ENCODE measurements at regions not wholly inside any gene's neighbourhood (a gene's known extent, or its start where the extent isn't known, plus 50 kb on each side); places are given as distances from the start of the nearest gene placed in this dataset.

DNA sequence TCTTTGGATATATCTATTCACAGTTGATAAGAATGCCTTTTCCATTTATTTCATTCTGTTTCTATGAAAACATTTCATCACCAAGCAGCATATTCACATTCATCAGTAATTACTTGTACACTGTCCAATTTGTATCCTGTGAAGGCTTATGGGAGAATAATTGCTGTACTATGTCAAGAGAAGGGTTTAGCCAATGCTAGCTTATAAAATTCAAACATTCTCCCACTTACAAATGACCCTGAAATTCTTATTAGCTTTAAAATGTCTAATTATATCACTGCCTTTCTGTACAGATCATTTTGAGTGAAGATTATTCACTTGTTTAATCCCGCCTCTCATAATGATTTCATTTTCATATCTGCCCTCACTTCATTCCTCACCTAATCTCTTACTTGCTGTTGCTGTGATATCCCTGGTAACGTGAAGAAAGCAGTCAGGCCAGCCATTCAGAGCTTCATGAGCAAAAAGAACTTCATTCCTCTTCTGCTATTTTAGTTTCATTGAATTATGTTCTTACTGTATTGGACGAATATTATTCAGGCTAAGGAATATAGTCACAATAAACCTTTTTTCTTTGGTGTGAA lies 778.7 kb downstream of the OLFM4 start:
- no peak overlapping the region for H3K4me3 ChIP-seq (ENCODE audit: low read length)
- no peaks in the 10 kb centered on the region for H3K27me3 ChIP-seq (ENCODE audit: insufficient read depth, low read length)
- H3K9me3 ChIP-seq (ENCODE audit: insufficient read depth, low read depth, low read length) = no peaks in the 10 kb centered on the region
- no peak overlapping the region for H3K27ac ChIP-seq (ENCODE audit: low read length)
- no peaks in the 10 kb centered on the region; the same call in 1 of the 2 replicates for H3K4me1 ChIP-seq (ENCODE audit: insufficient read depth, low read length)
- H3K9ac ChIP-seq (ENCODE audit: low read depth, low read length) = no peak overlapping the region
- no peaks in the 10 kb centered on the region for H3K36me3 ChIP-seq (ENCODE audit: insufficient read depth, low read depth, low read length)

DNA sequence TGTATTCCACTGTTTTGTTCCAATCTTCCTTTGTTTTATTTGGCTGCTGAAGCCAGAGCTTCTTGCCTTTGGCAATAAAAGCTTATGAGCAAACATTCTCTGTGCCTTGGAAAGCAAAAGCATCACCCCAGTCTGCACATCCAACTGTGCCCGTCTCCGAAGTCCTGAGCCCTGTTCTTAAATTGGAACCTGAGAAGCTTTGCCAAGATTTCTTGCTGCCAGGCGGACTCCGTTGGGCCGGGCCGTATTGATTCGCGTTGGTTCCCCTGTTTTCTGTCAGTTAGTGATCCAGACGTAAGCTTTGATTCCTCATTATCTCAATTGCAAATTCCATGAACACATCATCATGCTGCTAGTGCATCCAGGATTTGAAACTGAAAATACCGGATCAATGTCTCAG lies 793.0 kb downstream of the OLFM4 start:
- Histone ChIP-seq H3K4me1 (ENCODE audit: insufficient read depth, low read length) (no peaks in the 10 kb centered on the region), H3K4me3 (ENCODE audit: low read length) (no peak overlapping the region), H3K27me3 (ENCODE audit: insufficient read depth, low read length) (no peaks in the 10 kb centered on the region), H3K9me3 (ENCODE audit: insufficient read depth, low read depth, low read length) (no peaks in the 10 kb centered on the region), H3K36me3 (ENCODE audit: insufficient read depth, low read depth, low read length) (no peaks in the 10 kb centered on the region), H3K27ac (ENCODE audit: low read length) (no peak overlapping the region), H3K9ac (ENCODE audit: low read depth, low read length) (no peak overlapping the region)

DNA sequence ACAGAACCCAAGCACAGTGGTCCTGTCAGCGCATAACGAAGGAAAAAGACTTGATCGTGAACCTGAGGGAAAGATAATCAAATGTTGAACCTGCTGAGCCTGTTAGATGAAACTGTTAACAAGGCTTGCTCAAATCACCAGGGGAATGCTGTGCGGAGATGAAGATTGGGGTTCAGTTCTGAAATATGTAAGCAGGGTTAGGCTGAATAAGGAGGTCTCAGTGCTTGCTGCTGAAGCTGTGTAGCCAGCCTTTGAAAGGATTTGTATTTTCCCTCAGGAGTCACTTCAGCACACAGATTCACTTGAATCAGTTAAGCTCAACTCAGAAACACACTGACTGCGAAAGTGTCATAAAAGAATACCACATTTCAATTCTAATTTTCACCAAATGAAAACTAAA lies 793.5 kb downstream of the OLFM4 start:
- Histone ChIP-seq H3K4me3 (ENCODE audit: low read length) (no peak overlapping the region), H3K9ac (ENCODE audit: low read depth, low read length) (no peak overlapping the region), H3K36me3 (ENCODE audit: insufficient read depth, low read depth, low read length) (no peaks in the 10 kb centered on the region), H3K4me1 (ENCODE audit: insufficient read depth, low read length) (no peaks in the 10 kb centered on the region), H3K27ac (ENCODE audit: low read length) (no peak overlapping the region), H3K27me3 (ENCODE audit: insufficient read depth, low read length) (no peaks in the 10 kb centered on the region), H3K9me3 (ENCODE audit: insufficient read depth, low read depth, low read length) (no peaks in the 10 kb centered on the region)

DNA sequence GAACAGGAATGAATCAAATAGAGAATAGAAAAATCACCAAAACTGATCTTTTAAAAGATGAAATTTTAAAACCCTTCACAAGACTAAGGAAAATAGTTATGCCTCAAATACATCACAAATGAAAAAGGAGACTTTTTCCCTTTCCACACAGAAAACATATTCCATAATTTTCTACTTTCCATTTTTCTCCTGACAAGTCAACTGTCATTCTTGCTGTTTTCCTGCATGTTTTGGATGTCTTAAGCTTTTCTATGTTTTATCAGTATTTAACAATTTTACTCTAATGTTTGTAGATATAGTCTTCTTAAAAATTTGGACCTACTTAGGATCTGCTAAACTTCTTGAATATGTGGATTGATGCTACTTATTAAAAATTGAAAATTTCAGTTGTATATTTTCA lies 810.8 kb downstream of the OLFM4 start:
- no peak overlapping the region for H3K27ac ChIP-seq (ENCODE audit: low read length)
- H3K9ac ChIP-seq (ENCODE audit: low read depth, low read length) = no peak overlapping the region
- H3K4me1 ChIP-seq (ENCODE audit: insufficient read depth, low read length) = no peaks in the 10 kb centered on the region
- H3K4me3 ChIP-seq (ENCODE audit: low read length) = no peak overlapping the region
- H3K9me3 ChIP-seq (ENCODE audit: insufficient read depth, low read depth, low read length) = no peaks in the 10 kb centered on the region
- H3K27me3 ChIP-seq (ENCODE audit: insufficient read depth, low read length) = no peaks in the 10 kb centered on the region
- H3K36me3 ChIP-seq (ENCODE audit: insufficient read depth, low read depth, low read length) = no peaks in the 10 kb centered on the region

DNA sequence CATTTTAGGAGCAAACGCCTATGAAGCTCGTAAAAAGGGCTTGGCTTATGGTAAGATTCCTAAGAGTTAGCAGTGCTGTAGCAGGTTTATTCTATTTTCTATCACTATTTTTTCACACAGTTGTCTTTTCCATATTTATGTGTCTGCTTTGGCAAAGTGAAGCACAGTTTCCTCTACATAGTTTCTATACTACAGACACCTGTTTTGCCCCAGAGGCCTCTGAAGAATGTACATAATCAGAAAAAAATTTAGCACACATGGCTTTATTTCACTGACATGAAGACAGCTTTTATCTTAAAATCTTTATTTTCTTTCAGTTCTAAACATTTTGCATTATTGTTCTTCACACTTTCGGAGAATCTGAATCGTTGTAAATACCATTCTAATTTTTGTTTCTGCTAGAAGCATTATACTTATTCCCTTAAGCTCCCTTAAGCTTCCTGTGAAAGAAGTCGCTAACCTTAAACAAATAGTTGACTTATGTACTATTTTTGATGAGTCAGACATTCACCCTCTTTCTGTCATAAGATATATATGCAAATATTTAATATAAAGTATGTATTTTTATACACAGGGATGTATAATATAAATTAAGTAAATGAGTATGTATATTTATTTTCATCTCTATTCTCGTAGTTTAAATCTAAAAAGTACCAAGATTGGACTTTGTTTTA lies 816.0 kb downstream of the OLFM4 start:
- Histone ChIP-seq H3K4me3 (ENCODE audit: low read length) (no peak overlapping the region), H3K9ac (ENCODE audit: low read depth, low read length) (no peak overlapping the region), H3K4me1 (ENCODE audit: insufficient read depth, low read length) (peaks cover 6% of the 10 kb centered on the region; the same call in 1 of the 2 replicates), H3K36me3 (ENCODE audit: insufficient read depth, low read depth, low read length) (no peaks in the 10 kb centered on the region), H3K27me3 (ENCODE audit: insufficient read depth, low read length) (no peaks in the 10 kb centered on the region), H3K9me3 (ENCODE audit: insufficient read depth, low read depth, low read length) (no peaks in the 10 kb centered on the region), H3K27ac (ENCODE audit: low read length) (no peak overlapping the region)

DNA sequence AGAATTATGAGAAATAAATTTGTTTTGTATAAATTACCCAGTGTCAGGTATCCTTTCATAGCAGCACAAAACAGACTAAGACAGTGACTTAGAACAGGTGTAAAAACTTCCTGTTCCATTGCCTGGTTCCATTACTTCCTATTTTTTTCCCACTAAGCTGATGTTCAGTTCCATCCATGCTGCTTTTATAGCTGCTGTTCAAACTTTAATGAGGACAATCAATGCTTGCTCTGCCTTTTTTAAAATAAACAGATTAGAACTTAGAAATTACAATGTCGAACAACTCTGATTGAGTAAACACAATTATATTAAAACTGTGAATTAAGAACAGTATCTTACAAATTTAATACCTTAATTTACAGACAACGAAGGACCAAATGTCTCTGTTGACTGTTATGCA lies 818.9 kb downstream of the OLFM4 start:
- no peak overlapping the region for H3K27ac ChIP-seq (ENCODE audit: low read length)
- no peaks in the 10 kb centered on the region for H3K9me3 ChIP-seq (ENCODE audit: insufficient read depth, low read depth, low read length)
- peaks cover 6% of the 10 kb centered on the region; the same call in 1 of the 2 replicates for H3K4me1 ChIP-seq (ENCODE audit: insufficient read depth, low read length)
- H3K27me3 ChIP-seq (ENCODE audit: insufficient read depth, low read length) = no peaks in the 10 kb centered on the region
- no peaks in the 10 kb centered on the region for H3K36me3 ChIP-seq (ENCODE audit: insufficient read depth, low read depth, low read length)
- no peak overlapping the region for H3K4me3 ChIP-seq (ENCODE audit: low read length)
- no peak overlapping the region for H3K9ac ChIP-seq (ENCODE audit: low read depth, low read length)

DNA sequence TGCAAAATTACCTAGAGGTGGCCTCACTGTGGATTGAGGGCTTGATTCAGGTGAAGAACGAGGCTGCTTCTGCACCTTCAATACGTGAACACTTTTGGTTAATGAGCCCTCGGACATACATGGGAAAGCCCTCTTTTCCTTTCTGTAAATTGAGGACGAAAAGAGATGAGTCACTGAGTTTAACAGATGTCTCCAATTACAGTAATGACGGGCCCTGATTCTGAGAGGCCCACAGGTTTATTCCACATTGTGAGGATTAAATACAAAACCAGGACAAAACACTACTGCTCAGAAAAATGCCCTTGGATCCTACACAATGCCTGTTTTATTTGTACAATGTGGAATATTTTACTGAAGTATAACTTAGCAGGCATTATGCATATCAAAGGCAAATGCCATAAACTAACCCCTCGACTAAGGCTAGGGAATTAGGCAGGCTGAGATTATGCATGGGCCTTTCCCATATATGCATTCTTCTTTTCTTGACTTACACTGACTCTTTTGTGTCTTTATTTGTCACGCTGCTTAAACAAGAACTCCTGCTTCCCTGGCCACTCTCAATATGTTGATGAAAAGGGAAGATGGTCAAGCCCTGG lies 819.9 kb downstream of the OLFM4 start:
- no peaks in the 10 kb centered on the region for H3K36me3 ChIP-seq (ENCODE audit: insufficient read depth, low read depth, low read length)
- H3K27ac ChIP-seq (ENCODE audit: low read length) = no peak overlapping the region
- H3K4me3 ChIP-seq (ENCODE audit: low read length) = no peak overlapping the region
- H3K9me3 ChIP-seq (ENCODE audit: insufficient read depth, low read depth, low read length) = no peaks in the 10 kb centered on the region
- H3K27me3 ChIP-seq (ENCODE audit: insufficient read depth, low read length) = no peaks in the 10 kb centered on the region
- peaks cover 6% of the 10 kb centered on the region; the same call in 1 of the 2 replicates for H3K4me1 ChIP-seq (ENCODE audit: insufficient read depth, low read length)
- H3K9ac ChIP-seq (ENCODE audit: low read depth, low read length) = no peak overlapping the region

DNA sequence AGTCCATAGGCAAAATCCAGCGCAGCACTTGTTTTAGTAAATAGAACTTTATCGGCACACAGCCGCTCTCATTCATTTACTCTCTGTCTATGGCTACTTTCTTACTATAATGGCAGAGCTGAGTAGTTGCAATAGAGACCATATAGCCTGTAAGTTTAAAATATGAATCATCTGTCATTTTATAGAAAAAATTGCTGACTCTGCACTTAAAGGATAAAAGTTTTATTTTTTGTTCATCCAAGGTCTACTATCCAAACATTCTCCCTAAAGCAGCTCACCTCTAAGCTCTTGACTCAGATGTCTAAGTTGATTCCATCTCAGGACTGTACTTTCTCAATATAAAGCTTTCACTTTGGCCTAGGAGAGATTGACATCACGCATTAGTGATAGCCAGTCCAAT lies 825.7 kb downstream of the OLFM4 start:
- no peak overlapping the region for H3K9ac ChIP-seq (ENCODE audit: low read depth, low read length)

DNA sequence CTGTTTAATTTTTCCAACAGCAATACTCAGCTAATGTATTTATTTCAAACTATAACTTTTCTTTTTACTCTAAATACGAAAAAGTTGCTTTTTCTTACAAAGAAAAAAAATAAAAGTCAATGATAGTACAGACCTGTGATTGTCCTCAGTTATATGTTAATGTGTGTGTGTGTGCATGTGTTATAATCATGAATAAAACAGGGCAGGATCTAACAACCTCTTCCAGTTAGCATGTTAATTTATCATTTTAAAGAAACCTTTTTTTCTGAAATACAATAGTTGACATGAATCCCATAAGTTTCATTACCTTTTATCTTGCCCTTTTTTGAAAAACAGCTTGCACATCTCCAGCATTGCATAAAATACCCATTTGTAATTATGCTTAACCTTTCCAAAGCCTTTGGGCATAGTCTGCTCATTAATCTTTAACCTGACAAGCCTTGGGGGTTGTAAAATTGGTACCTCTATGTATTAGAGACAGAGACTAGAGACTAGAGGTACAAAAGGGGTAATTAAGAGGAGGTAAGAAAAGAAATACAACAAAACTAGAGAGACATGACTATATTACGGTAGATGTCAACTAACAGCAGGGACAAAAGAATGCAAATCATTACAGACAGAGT lies 828.1 kb downstream of the OLFM4 start:
- no peaks in the 10 kb centered on the region for H3K9me3 ChIP-seq (ENCODE audit: insufficient read depth, low read depth, low read length)
- no peaks in the 10 kb centered on the region for H3K36me3 ChIP-seq (ENCODE audit: insufficient read depth, low read depth, low read length)
- no peak overlapping the region for H3K9ac ChIP-seq (ENCODE audit: low read depth, low read length)
- no peaks in the 10 kb centered on the region for H3K27me3 ChIP-seq (ENCODE audit: insufficient read depth, low read length)
- H3K27ac ChIP-seq (ENCODE audit: low read length) = no peak overlapping the region
- no peak overlapping the region for H3K4me3 ChIP-seq (ENCODE audit: low read length)
- no peaks in the 10 kb centered on the region for H3K4me1 ChIP-seq (ENCODE audit: insufficient read depth, low read length)

More for the DNA sequence above, 825.7 kb downstream of the OLFM4 start:
- H3K4me3 ChIP-seq (ENCODE audit: low read length) = no peak overlapping the region
- H3K27me3 ChIP-seq (ENCODE audit: insufficient read depth, low read length) = no peaks in the 10 kb centered on the region
- H3K27ac ChIP-seq (ENCODE audit: low read length) = no peak overlapping the region
- no peaks in the 10 kb centered on the region for H3K4me1 ChIP-seq (ENCODE audit: insufficient read depth, low read length)
- H3K36me3 ChIP-seq (ENCODE audit: insufficient read depth, low read depth, low read length) = no peaks in the 10 kb centered on the region
- H3K9me3 ChIP-seq (ENCODE audit: insufficient read depth, low read depth, low read length) = no peaks in the 10 kb centered on the region

DNA sequence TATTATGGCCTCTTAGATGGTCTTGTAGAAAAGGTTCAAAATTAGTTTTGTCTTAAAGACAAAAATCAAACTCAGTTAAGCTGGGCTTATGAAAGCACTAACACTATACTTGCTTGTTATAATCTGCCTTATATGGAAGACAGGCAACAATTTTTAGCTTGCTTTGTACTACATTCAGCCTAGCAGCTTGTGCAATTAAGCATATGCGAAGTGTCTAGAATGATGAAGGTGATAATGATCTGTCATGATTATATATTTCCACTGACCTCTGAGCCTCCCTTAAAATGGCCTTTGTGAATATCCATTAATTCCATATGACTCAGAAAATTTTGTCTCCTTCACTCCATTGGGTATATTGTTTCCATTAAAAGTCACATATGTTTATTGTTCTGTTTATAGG lies 834.9 kb downstream of the OLFM4 start:
- H3K27ac ChIP-seq (ENCODE audit: low read length) = no peak overlapping the region
- H3K27me3 ChIP-seq (ENCODE audit: insufficient read depth, low read length) = no peaks in the 10 kb centered on the region
- no peak overlapping the region for H3K9ac ChIP-seq (ENCODE audit: low read depth, low read length)
- no peaks in the 10 kb centered on the region for H3K9me3 ChIP-seq (ENCODE audit: insufficient read depth, low read depth, low read length)
- no peaks in the 10 kb centered on the region for H3K4me1 ChIP-seq (ENCODE audit: insufficient read depth, low read length)
- H3K36me3 ChIP-seq (ENCODE audit: insufficient read depth, low read depth, low read length) = no peaks in the 10 kb centered on the region
- no peak overlapping the region for H3K4me3 ChIP-seq (ENCODE audit: low read length)

DNA sequence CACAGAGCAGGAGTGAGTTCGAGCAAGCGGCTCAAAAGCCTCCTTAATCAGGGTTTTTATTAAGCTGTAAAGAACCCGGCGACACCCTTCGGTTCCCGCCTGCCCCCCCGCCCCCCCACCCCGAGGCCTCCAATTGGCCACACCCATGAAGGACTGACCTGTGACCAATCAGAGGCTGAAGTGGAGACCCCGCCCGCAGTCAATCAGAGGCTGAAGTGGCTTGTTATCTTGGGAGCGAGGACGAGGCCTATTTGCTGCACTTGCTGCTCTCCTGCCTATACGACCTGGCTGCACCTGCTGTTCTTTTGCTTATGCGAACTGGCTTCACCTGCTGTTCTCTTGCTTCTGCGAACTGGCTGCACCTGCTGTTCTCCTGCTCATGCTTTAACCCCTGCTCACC lies 844.9 kb downstream of the OLFM4 start:
- Histone ChIP-seq H3K27ac (ENCODE audit: low read length) (no peak overlapping the region), H3K36me3 (ENCODE audit: insufficient read depth, low read depth, low read length) (no peaks in the 10 kb centered on the region), H3K4me1 (ENCODE audit: insufficient read depth, low read length) (0 out of 2 replicates have a peak, but pooled peaks cover 5% of the 10 kb centered on the region), H3K4me3 (ENCODE audit: low read length) (no peak overlapping the region), H3K9me3 (ENCODE audit: insufficient read depth, low read depth, low read length) (no peaks in the 10 kb centered on the region), H3K27me3 (ENCODE audit: insufficient read depth, low read length) (no peaks in the 10 kb centered on the region), H3K9ac (ENCODE audit: low read depth, low read length) (no peak overlapping the region)

DNA sequence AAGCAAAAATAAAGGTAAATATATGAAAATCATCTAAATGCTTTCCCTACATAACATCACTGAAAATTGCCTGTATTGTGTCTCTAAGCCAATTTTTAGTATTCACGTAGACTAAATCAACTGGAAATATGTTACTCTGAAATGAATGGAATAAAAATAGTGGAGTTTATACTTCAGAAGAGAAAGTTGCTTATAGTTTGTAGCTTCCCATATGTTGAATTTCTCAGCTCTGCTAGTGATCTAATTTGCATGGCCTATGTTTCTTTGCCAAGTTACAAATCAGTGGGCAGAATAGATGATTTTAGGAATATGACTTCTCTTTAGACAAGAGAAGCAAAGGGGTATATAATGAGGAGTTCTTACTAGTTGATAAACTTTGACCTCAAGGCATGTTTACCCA lies 850.2 kb downstream of the OLFM4 start:
- no peak overlapping the region for H3K4me3 ChIP-seq (ENCODE audit: low read length)
- no peaks in the 10 kb centered on the region for H3K4me1 ChIP-seq (ENCODE audit: insufficient read depth, low read length)
- H3K27ac ChIP-seq (ENCODE audit: low read length) = no peak overlapping the region
- no peaks in the 10 kb centered on the region for H3K27me3 ChIP-seq (ENCODE audit: insufficient read depth, low read length)
- H3K9ac ChIP-seq (ENCODE audit: low read depth, low read length) = no peak overlapping the region
- H3K36me3 ChIP-seq (ENCODE audit: insufficient read depth, low read depth, low read length) = no peaks in the 10 kb centered on the region
- H3K9me3 ChIP-seq (ENCODE audit: insufficient read depth, low read depth, low read length) = no peaks in the 10 kb centered on the region

Measured in iPS-20b (cell line).